ENCODE measurements at regions not wholly inside any gene's neighbourhood (a gene's known extent, or its start where the extent isn't known, plus 50 kb on each side); places are given as distances from the start of the nearest gene placed in this dataset.

- DNase-seq, result no peak
Measured at GRCh38 chr6:87935196-87935595, 112.4 kb upstream of the SPACA1 start.

- DNase-seq, result no peak
Measured at GRCh38 chr6:87932361-87932760, 115.3 kb upstream of the SPACA1 start.

GRCh38 chr6:87929843-87930288 lies 117.8 kb upstream of the SPACA1 start:
- DNase-seq, result peak; percentile 80 to 83 (median 81)

DNA sequence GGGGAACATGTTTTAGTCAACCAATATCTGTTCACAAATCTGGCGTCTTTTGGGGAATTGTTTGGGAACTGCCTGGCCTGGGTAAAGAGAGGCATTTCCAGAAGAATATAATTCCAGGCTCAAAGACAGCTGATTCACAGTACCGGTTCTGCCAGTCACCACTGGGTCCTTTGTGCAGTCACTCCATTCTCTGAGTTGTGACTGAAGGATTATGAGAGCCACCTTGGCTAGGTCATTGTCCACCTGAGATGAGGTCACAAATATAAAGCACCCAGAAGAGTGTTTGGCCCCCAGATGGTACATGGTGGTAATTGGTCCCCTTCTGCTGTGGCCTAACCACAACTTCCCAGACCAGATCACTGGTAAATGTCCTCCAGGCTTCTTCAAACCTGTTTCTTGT lies 121.0 kb upstream of the SPACA1 start:
- no peak for DNase-seq

- no peak for DNase-seq
Measured at GRCh38 chr6:87926072-87926471, 121.6 kb upstream of the SPACA1 start.

DNA sequence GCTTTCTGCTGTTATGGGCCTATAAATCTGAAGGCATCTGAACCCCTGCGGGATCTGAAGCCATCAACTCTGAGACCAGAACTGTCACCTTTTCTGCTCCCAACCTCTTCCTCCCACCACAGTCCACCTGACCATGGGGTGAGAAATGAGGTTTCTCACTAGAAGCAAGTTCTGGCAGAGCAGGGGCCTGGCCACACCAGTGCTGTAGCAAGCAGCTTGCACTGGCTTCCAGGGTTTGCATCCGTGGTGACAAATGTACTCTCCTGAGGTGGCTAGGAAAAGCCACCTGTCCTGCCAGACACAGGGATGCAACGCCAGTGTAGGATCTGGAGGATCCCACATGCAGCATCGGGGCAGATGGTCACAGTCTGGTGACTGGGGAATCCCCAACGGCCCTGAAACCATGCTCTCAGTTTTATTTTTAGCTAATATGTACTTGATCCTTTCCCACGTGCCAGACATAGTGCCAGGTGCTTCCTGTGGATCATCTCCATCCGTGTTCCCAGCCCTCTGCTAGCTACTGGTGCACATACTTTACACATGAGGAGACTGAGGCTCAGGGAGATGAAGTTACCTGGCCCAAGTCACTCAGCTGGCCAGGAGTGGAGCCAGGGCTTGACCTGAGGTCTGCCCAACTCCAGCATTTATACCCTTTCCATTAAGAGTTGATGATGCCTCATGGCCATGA lies 122.1 kb upstream of the SPACA1 start:
- DNase-seq, result peak in 2 of 3 donors; percentile 7 to 30

GRCh38 chr6:87923389-87924050 lies 124.1 kb upstream of the SPACA1 start:
- DNase-seq, result no peak

DNA sequence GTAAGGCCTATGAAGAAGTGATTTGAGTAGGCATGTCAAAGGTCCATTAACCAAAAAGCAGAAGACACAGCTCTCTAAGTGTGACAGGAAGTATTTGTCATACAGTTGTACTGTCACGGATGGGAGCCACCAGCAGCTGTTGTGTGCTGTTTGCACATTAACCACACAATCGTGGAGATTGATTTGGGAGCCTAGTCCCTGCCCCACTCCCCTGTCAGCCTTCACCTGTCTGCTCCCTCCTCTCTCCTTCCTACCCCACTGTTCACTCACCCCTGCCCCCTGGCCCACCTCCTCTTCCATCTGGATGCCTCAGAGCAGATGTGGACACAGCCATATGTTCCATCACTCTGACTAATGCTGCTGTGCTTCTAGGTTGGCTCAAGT lies 124.7 kb upstream of the SPACA1 start:
- peak; percentile 44 to 65 (median 48) for DNase-seq

DNA sequence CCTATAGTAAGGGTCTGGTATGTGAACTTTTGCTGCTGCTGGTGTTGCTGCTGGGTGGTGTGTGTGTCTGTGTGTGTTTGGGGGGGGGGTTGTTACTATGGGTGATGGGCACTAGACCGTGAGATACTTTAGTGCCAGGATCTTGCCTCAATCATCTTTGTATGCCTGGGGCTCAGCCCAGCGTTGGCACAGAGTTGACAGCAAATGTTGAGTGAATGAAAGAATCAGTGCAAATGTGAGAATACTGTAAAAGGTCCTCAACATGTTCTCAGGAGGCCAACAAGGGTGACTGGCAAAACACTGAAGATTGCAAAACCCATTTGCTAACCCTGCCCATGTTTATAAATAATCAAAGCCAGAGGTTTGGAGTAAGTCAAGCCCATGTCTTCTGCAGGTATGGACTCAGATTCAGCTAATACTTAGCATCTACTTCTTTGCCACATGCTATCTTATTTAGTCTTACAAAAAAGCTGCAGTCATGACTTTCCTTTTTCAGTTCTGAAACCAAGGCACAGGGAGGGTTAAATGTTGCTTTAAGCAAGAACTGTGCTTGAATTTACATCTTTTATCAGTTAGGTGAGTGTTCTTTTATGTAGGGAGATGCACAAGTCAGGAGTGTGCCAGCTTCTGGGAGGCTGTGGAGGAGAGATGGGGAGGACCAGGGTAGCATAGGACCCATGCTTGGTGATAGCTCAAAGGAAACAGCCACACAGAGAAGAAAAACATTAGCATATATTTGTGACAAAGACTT lies 125.3 kb upstream of the SPACA1 start:
- DNase-seq, result no peak

DNA sequence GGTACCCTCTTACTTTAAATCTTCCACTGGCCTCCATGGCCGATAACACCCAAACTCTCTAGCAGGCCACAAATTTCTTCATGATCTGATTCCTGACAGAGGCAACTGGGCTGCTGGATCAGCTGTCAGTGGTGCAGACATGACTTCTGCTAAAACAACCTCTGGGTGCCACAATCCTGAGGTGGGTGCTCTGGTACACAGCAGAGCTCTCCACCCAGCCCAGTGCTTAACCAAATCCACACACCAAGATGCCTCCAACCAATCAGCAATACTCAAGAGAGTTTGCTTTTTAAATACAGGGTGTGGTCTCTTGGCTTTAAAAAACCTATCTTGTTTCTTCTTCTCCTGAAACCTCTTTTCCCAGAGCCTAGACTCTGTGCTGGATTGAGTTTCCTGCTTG lies 126.6 kb upstream of the SPACA1 start:
- DNase-seq, result no peak

DNA sequence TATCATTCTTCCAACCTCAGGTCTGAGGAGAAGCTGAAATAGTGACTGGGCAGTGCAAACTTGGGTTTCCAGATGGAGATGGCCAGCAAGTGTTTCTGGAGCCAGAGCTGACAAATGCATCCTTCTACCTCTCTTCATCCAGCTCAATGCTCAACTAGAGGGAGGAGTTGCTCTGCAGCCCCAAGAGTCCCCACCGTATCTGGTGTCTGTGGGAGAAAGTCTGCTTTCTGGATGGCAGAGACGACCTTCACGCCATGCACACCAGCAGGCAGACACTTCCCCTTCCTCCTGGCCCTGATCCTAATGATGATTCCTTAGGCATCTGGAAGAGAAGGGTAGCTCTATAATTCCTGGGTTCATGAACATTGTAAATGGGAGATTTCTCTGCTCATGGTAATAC lies 127.4 kb upstream of the SPACA1 start:
- DNase-seq, result no peak

GRCh38 chr6:87919416-87919815 lies 128.2 kb upstream of the SPACA1 start:
- DNase-seq, result no peak

DNA sequence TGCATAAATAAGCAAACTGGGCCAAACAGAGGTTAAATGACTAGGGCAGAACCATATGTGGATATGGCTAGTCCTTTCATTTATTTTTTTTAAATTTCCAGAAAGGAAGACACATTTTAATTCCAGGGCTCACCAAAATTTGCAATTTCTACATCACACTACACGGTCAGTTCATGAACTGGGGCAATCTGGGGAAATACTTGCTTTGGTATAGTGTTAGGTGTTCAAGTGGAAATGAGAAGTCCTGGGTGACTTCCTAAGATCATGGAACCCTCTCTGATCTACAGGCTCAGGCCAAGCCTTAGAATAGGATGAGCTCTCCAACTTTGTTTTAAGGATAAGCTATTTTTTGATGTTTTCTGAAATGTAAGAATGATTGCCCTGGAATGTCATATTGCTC lies 128.6 kb upstream of the SPACA1 start:
- DNase-seq, result no peak

GRCh38 chr6:87918461-87918941 lies 129.1 kb upstream of the SPACA1 start:
- no peak for DNase-seq

DNA sequence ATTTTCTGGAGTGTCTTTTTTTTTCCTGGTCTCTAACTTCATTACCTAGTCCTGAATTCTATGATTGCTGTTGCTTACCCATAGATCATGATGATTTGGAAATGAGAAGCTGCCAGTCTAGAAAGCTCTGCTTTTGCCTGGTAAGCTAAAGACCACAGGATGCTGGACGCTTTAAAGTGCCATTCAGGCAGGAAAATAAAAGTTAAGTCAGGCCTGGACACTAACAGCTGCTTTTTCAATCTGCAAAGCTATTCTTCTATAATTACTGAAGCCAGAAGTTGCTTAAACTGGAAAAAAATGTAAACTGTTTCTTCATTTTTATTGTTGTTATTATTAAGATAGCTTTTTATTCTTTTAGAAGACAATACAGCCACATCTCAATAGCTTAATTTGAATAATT lies 129.8 kb upstream of the SPACA1 start:
- no peak for DNase-seq

GRCh38 chr6:87916446-87916845 lies 131.2 kb upstream of the SPACA1 start:
- no peak for DNase-seq

DNA sequence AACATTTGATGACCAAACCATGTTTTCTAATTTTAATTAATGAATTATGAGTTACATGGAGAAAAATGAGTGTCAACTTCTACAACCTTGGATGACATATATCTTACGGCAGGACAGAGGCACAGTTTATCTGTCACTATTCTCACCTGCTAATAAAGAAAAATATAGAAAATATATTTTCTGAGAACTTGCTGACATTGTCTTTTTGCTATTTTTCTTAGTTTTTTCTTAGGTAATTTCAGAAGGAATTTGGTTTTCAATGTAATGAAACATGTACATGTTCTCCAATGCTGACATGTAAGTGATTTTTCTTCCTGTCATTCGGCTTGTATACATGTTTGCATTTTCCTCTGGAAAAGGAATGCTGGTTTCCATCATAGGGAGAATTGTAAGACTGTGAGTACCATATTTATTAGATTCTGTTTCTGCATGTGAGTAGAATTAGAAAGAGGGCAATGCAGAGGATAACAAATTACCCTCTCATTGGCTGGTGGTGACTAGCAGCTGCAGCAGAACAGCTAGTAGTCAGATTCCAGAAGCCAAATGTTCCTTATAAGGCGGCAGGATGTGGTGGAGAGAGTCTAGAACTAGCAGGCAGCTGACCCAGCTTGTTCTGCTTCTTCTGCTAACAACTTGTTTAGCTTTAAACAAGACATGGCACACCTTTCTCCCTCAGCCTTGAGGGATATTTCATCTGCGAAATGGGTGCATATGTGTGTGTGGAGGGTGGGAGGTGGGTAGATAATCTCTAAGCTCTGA lies 132.8 kb upstream of the SPACA1 start:
- no peak for DNase-seq

DNA sequence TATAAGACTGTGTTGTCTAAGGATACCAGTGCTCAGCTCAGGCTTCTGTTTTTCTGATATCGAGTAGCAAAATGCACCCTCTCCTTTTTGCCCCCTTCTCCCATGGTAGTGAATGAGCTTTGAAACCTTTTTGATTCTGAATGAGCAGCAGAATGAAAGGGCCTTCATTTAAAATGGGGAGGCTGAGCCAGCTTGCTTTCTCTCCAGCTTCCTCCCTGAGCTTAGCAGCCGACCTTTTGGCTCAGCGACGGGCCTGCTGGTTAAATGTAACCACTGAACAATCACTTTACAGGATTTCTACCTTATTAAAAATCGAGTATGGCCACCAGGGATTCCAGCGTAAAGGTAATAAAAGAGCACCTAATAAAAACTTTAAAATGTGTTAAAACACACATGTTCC lies 133.7 kb upstream of the SPACA1 start:
- DNase-seq, result no peak

DNA sequence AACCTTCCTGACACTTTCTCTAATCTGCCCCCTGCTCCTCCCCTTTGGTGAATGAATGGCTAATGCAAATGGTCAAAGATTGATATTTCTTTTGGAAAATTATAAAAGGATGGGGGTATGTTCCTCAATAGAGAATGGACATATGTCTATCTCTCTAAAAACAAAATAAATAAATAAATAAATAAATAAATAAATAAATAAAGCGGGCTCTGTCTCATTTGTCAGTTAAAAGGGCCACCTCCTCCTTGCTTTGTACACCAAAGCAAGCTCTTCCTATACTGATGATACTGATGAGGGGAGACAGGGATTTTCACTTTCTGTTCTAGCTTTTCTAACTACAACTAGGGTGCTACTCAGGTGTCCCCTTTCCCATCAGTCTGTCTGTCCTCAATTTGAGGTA lies 135.5 kb upstream of the SPACA1 start:
- DNase-seq, result no peak

- DNase-seq, result no peak
Measured at GRCh38 chr6:87909849-87910248, 137.8 kb upstream of the SPACA1 start.

- no peak for DNase-seq
Measured at GRCh38 chr6:87908978-87909811, 138.4 kb upstream of the SPACA1 start.

- no peak for DNase-seq
Measured at GRCh38 chr6:87907521-87907920, 140.1 kb upstream of the SPACA1 start.
